Transverse colon (tissue), 4 donors: ENCODE measurements at regions not wholly inside any gene's neighbourhood (a gene's known extent, or its start where the extent isn't known, plus 50 kb on each side); places are given as distances from the start of the nearest gene placed in this dataset.

Source experiments
- DNase-seq: peaks from one replicate; pipeline ENCODE4 v3.0.0-alpha.2; 2019
- H3K27ac ChIP-seq, 4 donors: fragments of 200-600 bp; sonication (generic); 2 replicates each; pipeline ENCODE4 v1.5.1; 2016 to 2018; ENCODE audit warnings: inconsistent platforms in 4 of 4
- H3K27me3 ChIP-seq: fragments of 200-600 bp; sonication (generic); 2 replicates; pipeline ENCODE4 v1.5.1; 2017; ENCODE audit warnings: inconsistent platforms
- H3K36me3 ChIP-seq, 4 donors: fragments of 200-600 bp; sonication (generic); 2 replicates each; pipeline ENCODE4 v1.5.1; 2017 to 2019; ENCODE audit warnings: inconsistent platforms in 4 of 4
- H3K4me1 ChIP-seq, 4 donors: fragments of 200-600 bp; sonication (generic); 2 replicates each; pipeline ENCODE4 v1.5.1; 2017 to 2020; ENCODE audit warnings: inconsistent platforms in 4 of 4
- H3K4me3 ChIP-seq, 4 donors: fragments of 200-600 bp; sonication (generic); 1 replicate in 1 of 4; 2 replicates in 3 of 4; pipeline versions ENCODE4 v1.5.1 to v1.6.1; 2017 to 2019; ENCODE audit warnings: inconsistent platforms in 4 of 4
- H3K9me3 ChIP-seq, 2 donors: fragments of 200-600 bp; sonication (generic); 2 replicates each; pipeline ENCODE4 v1.5.1; 2017 to 2019; ENCODE audit warnings: inconsistent platforms in 2 of 2
- EP300 ChIP-seq: sonication (generic); formaldehyde crosslinking; IDR thresholded peaks from one replicate; pipeline ENCODE4 v1.6.1; 2017; ENCODE audit warnings: antibody characterized with exemption, low read depth
- POLR2A ChIP-seq: fragments of 450-650 bp; IDR thresholded peaks from one replicate; pipeline ENCODE4 v1.6.1; 2016; ENCODE audit warnings: antibody characterized with exemption, mild to moderate bottlenecking, moderate library complexity
- POLR2AphosphoS5 ChIP-seq, 3 donors: sonication (generic); formaldehyde crosslinking; IDR thresholded peaks; one replicate each; pipeline ENCODE4 v1.6.1; 2016; ENCODE audit warnings: antibody characterized with exemption in 3 of 3
- WGBS, 2 donors: methylation state at CpG; one replicate each; pipeline ENCODE4 v1.1.5; 2018; ENCODE audit warnings: low coverage in 1 of 2; 5-methylcytosine and 5-hydroxymethylcytosine counted together
- in situ Hi-C, 4 donors: fragments of 200-750 bp; cut with MboI; loops; one replicate each; pipeline versions ENCODE4 v1.15.0 to v1.15.1; 2017; ENCODE audit warnings: low sequenced_read_pairs in 3 of 4, low pct_ligation_motif_present in 1 of 4, low pct_unique_long_range_greater_than_20kb in 1 of 4
- intact Hi-C: fragments of 100-400 bp; cut with DNase I; formaldehyde crosslinking; loops from one replicate; pipeline ENCODE4 v1.15.1; 2023; ENCODE audit warnings: low total_unique reads
- TF ChIP-seq, protein P1 (sequence below), 5 experiments: fragments of 200-600 bp in 3 of 5; fragments of 450-650 bp in 2 of 5; sonication (generic) in 3 of 5; IDR thresholded peaks; 1 replicate in 2 of 5; 2 replicates in 3 of 5; pipeline ENCODE4 v1.5.1; 2016 to 2017; ENCODE audit warnings: antibody characterized with exemption in 5 of 5, inconsistent platforms in 3 of 5, mild to moderate bottlenecking in 2 of 5, moderate library complexity in 1 of 5

- in situ Hi-C loops: no loop called here
- WGBS, 2 donors: 67 to 73% methylated on average over 1 of the region's 1 CpG
- Histone ChIP-seq H3K36me3 (no peaks in the 10 kb centered on the region), H3K4me3 (no peak overlapping the region), H3K4me1 (no peaks in the 10 kb centered on the region), H3K9me3 (no peaks in the 10 kb centered on the region), H3K27me3 (no peaks in the 10 kb centered on the region), H3K27ac (no peak overlapping the region)
- intact Hi-C loops: no loop called here
- TF ChIP-seq, protein P1, sequence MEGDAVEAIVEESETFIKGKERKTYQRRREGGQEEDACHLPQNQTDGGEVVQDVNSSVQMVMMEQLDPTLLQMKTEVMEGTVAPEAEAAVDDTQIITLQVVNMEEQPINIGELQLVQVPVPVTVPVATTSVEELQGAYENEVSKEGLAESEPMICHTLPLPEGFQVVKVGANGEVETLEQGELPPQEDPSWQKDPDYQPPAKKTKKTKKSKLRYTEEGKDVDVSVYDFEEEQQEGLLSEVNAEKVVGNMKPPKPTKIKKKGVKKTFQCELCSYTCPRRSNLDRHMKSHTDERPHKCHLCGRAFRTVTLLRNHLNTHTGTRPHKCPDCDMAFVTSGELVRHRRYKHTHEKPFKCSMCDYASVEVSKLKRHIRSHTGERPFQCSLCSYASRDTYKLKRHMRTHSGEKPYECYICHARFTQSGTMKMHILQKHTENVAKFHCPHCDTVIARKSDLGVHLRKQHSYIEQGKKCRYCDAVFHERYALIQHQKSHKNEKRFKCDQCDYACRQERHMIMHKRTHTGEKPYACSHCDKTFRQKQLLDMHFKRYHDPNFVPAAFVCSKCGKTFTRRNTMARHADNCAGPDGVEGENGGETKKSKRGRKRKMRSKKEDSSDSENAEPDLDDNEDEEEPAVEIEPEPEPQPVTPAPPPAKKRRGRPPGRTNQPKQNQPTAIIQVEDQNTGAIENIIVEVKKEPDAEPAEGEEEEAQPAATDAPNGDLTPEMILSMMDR (IDR thresholded peaks at IDR 0.05): no peak
- no peak for TF ChIP-seq POLR2AphosphoS5 (IDR thresholded peaks at IDR 0.05)
- no peak for TF ChIP-seq POLR2A
- TF ChIP-seq EP300: no peak
- no peak for DNase-seq
Observed at GRCh38 chr11:82663535-82663934, 70.1 kb downstream of the FAM181B start.

- 56% methylated on average over 4 of the region's 4 CpGs; no CpG with 5 or more reads in 1 of the 2 donors for WGBS, 2 donors
- no peaks in the 10 kb centered on the region for H3K27me3 ChIP-seq
- TF ChIP-seq POLR2AphosphoS5 (IDR thresholded peaks at IDR 0.05) (no peak), POLR2A (no peak), EP300 (no peak)
- TF ChIP-seq, protein P1 (IDR thresholded peaks at IDR 0.05): no peak
- H3K27ac ChIP-seq: no peak overlapping the region
- DNase-seq: no peak
- H3K4me1 ChIP-seq: no peaks in the 10 kb centered on the region
- no peak overlapping the region for H3K4me3 ChIP-seq
- H3K36me3 ChIP-seq: no peaks in the 10 kb centered on the region
- intact Hi-C loops (no loop called here), in situ Hi-C loops (no loop called here)
- H3K9me3 ChIP-seq: no peaks in the 10 kb centered on the region
Observed at GRCh38 chr11:82653752-82654151, 79.9 kb downstream of the FAM181B start.

DNA sequence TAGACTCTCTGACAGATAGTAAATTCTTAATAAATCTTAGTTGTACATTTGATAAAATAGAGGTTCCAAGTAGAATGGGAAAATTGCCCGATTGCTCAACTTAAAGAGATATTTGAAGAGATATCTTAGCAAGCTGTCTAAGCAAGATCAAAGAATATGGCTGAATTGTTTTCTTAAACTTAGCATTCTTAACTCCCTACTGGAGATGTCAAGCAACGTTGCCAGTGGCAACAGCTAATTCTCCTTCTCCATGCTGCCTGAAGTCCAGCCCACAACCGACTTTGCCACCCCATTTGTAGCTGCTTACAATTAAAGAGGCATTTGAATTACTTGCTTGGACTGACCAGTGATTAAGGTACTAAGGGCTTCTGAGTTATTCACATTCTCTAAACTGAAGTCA is 94.4 kb downstream of the FAM181B start:
- in situ Hi-C loops (no loop called here), intact Hi-C loops (no loop called here)
- H3K27me3 ChIP-seq: no peaks in the 10 kb centered on the region
- 55 to 57% methylated on average over 3 of the region's 3 CpGs for WGBS, 2 donors
- H3K36me3 ChIP-seq: no peaks in the 10 kb centered on the region
- DNase-seq: no peak
- H3K27ac ChIP-seq: no peak overlapping the region
- no peaks in the 10 kb centered on the region for H3K9me3 ChIP-seq
- no peaks in the 10 kb centered on the region for H3K4me1 ChIP-seq
- H3K4me3 ChIP-seq: no peak overlapping the region
- TF ChIP-seq, protein P1 (IDR thresholded peaks at IDR 0.05): no peak
- no peak for TF ChIP-seq EP300
- TF ChIP-seq POLR2AphosphoS5 (IDR thresholded peaks at IDR 0.05): no peak
- TF ChIP-seq POLR2A: no peak

GRCh38 chr11:82636615-82637014 is 97.0 kb downstream of the FAM181B start:
- DNase-seq: no peak
- 46 to 50% methylated on average over 1 of the region's 1 CpG for whole genome bisulfite sequencing, 2 donors
- H3K9me3 ChIP-seq: no peaks in the 10 kb centered on the region
- H3K36me3 ChIP-seq: no peaks in the 10 kb centered on the region
- H3K4me1 ChIP-seq: no peaks in the 10 kb centered on the region
- no peaks in the 10 kb centered on the region for H3K27me3 ChIP-seq
- in situ Hi-C loops: no loop called here
- H3K4me3 ChIP-seq: no peak overlapping the region
- intact Hi-C loops: no loop called here
- H3K27ac ChIP-seq: no peak overlapping the region
- TF ChIP-seq EP300 (no peak), POLR2AphosphoS5 (IDR thresholded peaks at IDR 0.05) (no peak), POLR2A (no peak)
- TF ChIP-seq, protein P1 (IDR thresholded peaks at IDR 0.05): no peak
